Sciatic nerve (tissue), 2 donors: ENCODE measurements at regions not wholly inside any gene's neighbourhood (a gene's known extent, or its start where the extent isn't known, plus 50 kb on each side); places are given as distances from the start of the nearest gene placed in this dataset.

Experiments
- ATAC-seq: fragments of 200-7000 bp; cut with Tn5 transposase; one replicate; pipeline ENCODE4 v1.9.1; 2020; ENCODE audit warnings: mild to moderate bottlenecking, moderate library complexity
- DNase-seq: peaks from one replicate; pipeline ENCODE4 v3.0.0-alpha.2; 2020; ENCODE audit warnings: low spot score
- intact Hi-C: fragments of 100-400 bp; cut with DNase I; formaldehyde crosslinking; loops from one replicate; pipeline ENCODE4 v1.14.2; 2022
- donor health status: DM: no; HTN: no; CAD: no.
- donor health status: DM: no; HTN: no; CAD: no.

- DNase-seq, result no peak
- intact Hi-C loops, result no loop called here
- ATAC-seq, result peak; percentile 57
These were observed 68.7 kb upstream of the KLF6 start for GRCh38 chr10:3853547-3854303.

- intact Hi-C loops, result no loop called here
- ATAC-seq, result no peak
- DNase-seq, result no peak
These were observed 68.0 kb upstream of the KLF6 start for GRCh38 chr10:3853016-3853415.

GRCh38 chr10:3852147-3852904, 67.3 kb upstream of the KLF6 start:
- DNase-seq (peak; percentile 82), ATAC-seq (peak; percentile 88)
- intact Hi-C loops, result no loop called here

GRCh38 chr10:3850999-3851937, 66.3 kb upstream of the KLF6 start:
- DNase-seq, result no peak
- intact Hi-C loops, result no loop called here
- peak; percentile 77 for ATAC-seq

- intact Hi-C loops, result no loop called here
- DNase-seq, result no peak
- ATAC-seq, result no peak
These were observed 64.0 kb upstream of the KLF6 start for GRCh38 chr10:3848775-3849635.

GRCh38 chr10:3848005-3848774, 63.2 kb upstream of the KLF6 start:
- no peak for DNase-seq
- intact Hi-C loops, result no loop called here
- ATAC-seq, result no peak

- intact Hi-C loops, result no loop called here
- ATAC-seq, result no peak
- DNase-seq, result no peak
These were observed 61.7 kb upstream of the KLF6 start for GRCh38 chr10:3846736-3847135.

- DNase-seq (no peak), ATAC-seq (no peak)
These were observed 59.5 kb upstream of the KLF6 start for GRCh38 chr10:3844491-3845025.

GRCh38 chr10:3838460-3839437, 53.7 kb upstream of the KLF6 start:
- intact Hi-C loops, result no loop called here
- ATAC-seq (no peak), DNase-seq (no peak)

More at GRCh38 chr10:3844491-3845025, 59.5 kb upstream of the KLF6 start:
- intact Hi-C loops, result no loop called here

GRCh38 chr10:3837647-3838459, 52.8 kb upstream of the KLF6 start:
- no peak for ATAC-seq
- intact Hi-C loops, result no loop called here
- DNase-seq, result no peak

- intact Hi-C loops, result no loop called here
- ATAC-seq, result no peak
- DNase-seq, result no peak
These were observed 51.3 kb upstream of the KLF6 start for GRCh38 chr10:3836222-3836820.

GRCh38 chr10:3835770-3836169, 50.8 kb upstream of the KLF6 start:
- intact Hi-C loops, result no loop called here
- DNase-seq (no peak), ATAC-seq (peak; percentile 60)

- ATAC-seq (no peak), DNase-seq (no peak)
- intact Hi-C loops, result no loop called here
These were observed 49.9 kb upstream of the KLF6 start for GRCh38 chr10:3834947-3835346.
